RKO (cell line): ENCODE measurements at regions not wholly inside any gene's neighbourhood (a gene's known extent, or its start where the extent isn't known, plus 50 kb on each side); places are given as distances from the start of the nearest gene placed in this dataset.
"Not testable (repeated sequence)": the region's sequence is repeated elsewhere in the genome, so short reads cannot be mapped to it uniquely, and the experiment has no call there.

Experiments
- DNase-seq: peaks from one replicate; pipeline ENCODE4 v3.0.0-alpha.2; 2016; ENCODE audit warnings: low spot score

- no peak for DNase-seq
These were observed 286.1 kb upstream of the HNRNPA3 start for GRCh38 chr2:176926453-176926852.

GRCh38 chr2:176929387-176929786, 283.2 kb upstream of the HNRNPA3 start:
- DNase-seq, result not testable (repeated sequence)

- DNase-seq, result peak; percentile 29
These were observed 280.7 kb upstream of the HNRNPA3 start for GRCh38 chr2:176931588-176932563.

GRCh38 chr2:176934131-176934530, 278.5 kb upstream of the HNRNPA3 start:
- no peak for DNase-seq

- no peak for DNase-seq
These were observed 277.7 kb upstream of the HNRNPA3 start for GRCh38 chr2:176934869-176935415.

GRCh38 chr2:176935543-176936102, 277.0 kb upstream of the HNRNPA3 start:
- no peak for DNase-seq

- DNase-seq, result no peak
These were observed 276.2 kb upstream of the HNRNPA3 start for GRCh38 chr2:176936410-176936809.

- DNase-seq, result no peak
These were observed 267.6 kb upstream of the HNRNPA3 start for GRCh38 chr2:176944998-176945397.

- no peak for DNase-seq
These were observed 264.8 kb upstream of the HNRNPA3 start for GRCh38 chr2:176947754-176948153.

GRCh38 chr2:176951218-176951617, 261.4 kb upstream of the HNRNPA3 start:
- DNase-seq, result not testable (repeated sequence)

GRCh38 chr2:176956791-176957190, 255.8 kb upstream of the HNRNPA3 start:
- no peak for DNase-seq

- DNase-seq, result no peak
These were observed 253.0 kb upstream of the HNRNPA3 start for GRCh38 chr2:176959614-176960013.

GRCh38 chr2:176960061-176960460, 252.5 kb upstream of the HNRNPA3 start:
- no peak for DNase-seq

GRCh38 chr2:176960736-176961520, 251.7 kb upstream of the HNRNPA3 start:
- DNase-seq, result no peak

GRCh38 chr2:176961775-176962619, 250.6 kb upstream of the HNRNPA3 start:
- no peak for DNase-seq

GRCh38 chr2:176963568-176964287, 248.9 kb upstream of the HNRNPA3 start:
- no peak for DNase-seq

- DNase-seq, result no peak
These were observed 244.6 kb upstream of the HNRNPA3 start for GRCh38 chr2:176967911-176968450.

- DNase-seq, result no peak
These were observed 242.8 kb upstream of the HNRNPA3 start for GRCh38 chr2:176969642-176970359.
